ENCODE measurements at regions not wholly inside any gene's neighbourhood (a gene's known extent, or its start where the extent isn't known, plus 50 kb on each side); places are given as distances from the start of the nearest gene placed in this dataset.

DNA sequence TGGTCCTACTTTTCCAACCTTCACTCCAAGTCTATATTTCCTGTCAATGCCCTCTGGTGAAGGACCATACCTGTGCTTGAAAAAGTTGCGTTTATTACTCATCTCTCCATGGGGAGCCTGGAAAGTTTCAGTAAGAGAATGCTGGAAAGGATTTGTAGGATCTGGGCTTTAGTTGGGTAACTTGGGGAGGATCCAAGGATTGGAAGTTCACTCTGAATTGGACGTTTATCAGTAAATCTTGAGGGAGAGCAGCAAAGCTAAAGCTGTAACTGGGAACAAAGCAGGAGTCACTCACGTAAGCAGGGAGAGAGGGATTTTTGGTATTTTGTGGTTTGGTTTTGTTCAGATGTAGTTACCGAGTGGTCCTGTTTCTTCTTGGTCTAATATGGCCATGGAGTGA is 51.4 kb upstream of the NPVF start:
- ChIA-PET POLR2A (ENCODE audit: low non-redundant PET) (no interaction called here), CTCF (no interaction called here)
- no peak overlapping the region for H3K27ac ChIP-seq
- TF ChIP-seq, protein P1, sequence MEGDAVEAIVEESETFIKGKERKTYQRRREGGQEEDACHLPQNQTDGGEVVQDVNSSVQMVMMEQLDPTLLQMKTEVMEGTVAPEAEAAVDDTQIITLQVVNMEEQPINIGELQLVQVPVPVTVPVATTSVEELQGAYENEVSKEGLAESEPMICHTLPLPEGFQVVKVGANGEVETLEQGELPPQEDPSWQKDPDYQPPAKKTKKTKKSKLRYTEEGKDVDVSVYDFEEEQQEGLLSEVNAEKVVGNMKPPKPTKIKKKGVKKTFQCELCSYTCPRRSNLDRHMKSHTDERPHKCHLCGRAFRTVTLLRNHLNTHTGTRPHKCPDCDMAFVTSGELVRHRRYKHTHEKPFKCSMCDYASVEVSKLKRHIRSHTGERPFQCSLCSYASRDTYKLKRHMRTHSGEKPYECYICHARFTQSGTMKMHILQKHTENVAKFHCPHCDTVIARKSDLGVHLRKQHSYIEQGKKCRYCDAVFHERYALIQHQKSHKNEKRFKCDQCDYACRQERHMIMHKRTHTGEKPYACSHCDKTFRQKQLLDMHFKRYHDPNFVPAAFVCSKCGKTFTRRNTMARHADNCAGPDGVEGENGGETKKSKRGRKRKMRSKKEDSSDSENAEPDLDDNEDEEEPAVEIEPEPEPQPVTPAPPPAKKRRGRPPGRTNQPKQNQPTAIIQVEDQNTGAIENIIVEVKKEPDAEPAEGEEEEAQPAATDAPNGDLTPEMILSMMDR (conservative IDR thresholded peaks at IDR 0.05; ENCODE audit: low read depth): no peak
- DNase-seq (ENCODE audit: low spot score): no peak

DNA sequence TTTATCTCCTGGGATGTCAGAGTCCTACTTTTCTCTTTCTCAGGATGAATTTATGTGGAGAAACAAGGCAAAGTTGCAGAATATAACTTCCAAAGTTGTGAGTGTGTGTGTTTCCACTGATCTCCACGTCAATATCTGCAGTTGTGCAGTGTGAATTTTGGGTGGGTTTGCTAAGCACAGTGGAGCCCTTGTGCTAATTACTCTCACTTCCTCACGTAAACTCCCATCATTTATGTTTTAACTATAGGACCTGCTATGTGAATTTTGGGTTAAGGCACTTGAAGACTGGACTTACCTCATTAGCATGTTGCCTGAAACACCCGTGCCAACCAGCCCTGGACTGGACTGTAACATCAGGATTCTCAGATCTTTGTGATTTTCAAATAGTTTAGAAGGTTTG is 51.9 kb upstream of the NPVF start:
- TF ChIP-seq, protein P1 (conservative IDR thresholded peaks at IDR 0.05; ENCODE audit: low read depth): no peak
- DNase-seq (ENCODE audit: low spot score): no peak
- CTCF ChIA-PET: no interaction called here
- POLR2A ChIA-PET (ENCODE audit: low non-redundant PET): no interaction called here
- H3K27ac ChIP-seq: no peak overlapping the region

DNA sequence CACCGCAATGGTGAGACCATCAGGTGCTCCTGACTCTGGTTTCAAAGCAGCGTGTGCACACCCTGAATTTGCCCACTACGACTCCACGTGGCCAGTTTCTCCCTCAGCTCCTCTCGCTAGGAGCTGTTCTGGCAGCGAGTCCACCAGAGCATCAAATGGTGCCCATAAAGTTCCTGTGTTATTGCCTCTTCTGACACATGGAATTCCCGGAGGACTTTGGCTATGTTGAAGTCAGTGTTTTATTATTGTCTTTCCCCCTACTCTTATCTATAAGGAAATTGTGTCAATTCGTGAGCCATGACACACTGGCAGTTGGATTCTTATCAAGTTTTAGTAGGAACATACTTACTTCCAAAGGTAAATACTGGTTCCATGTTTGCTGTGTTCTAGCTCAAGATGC is 53.9 kb upstream of the NPVF start:
- TF ChIP-seq, protein P1 (conservative IDR thresholded peaks at IDR 0.05; ENCODE audit: low read depth): no peak
- POLR2A ChIA-PET (ENCODE audit: low non-redundant PET): no interaction called here
- no peak overlapping the region for H3K27ac ChIP-seq
- CTCF ChIA-PET: interaction anchor here (0.7 kb wide), 1 partner anchor 12 kb away, joined by 3 read pairs; no protein-coding TSS in a partner anchor
- DNase-seq (ENCODE audit: low spot score): no peak

GRCh38 chr7:25286756-25287155 is 58.5 kb upstream of the NPVF start:
- ChIA-PET CTCF (interaction anchor here (1.1 kb wide), 1 partner anchor 27 kb away, joined by 6 read pairs; no protein-coding TSS in a partner anchor), POLR2A (ENCODE audit: low non-redundant PET) (no interaction called here)
- no peak overlapping the region for H3K27ac ChIP-seq
- DNase-seq (ENCODE audit: low spot score): no peak
- TF ChIP-seq, protein P1 (conservative IDR thresholded peaks at IDR 0.05; ENCODE audit: low read depth): no peak

- no peak for DNase-seq (ENCODE audit: low spot score)
- TF ChIP-seq, protein P1 (conservative IDR thresholded peaks at IDR 0.05; ENCODE audit: low read depth): no peak
- ChIA-PET POLR2A (ENCODE audit: low non-redundant PET) (no interaction called here), CTCF (interaction anchor here (1.1 kb wide), 1 partner anchor 27 kb away, joined by 6 read pairs; no protein-coding TSS in a partner anchor)
- no peak overlapping the region for H3K27ac ChIP-seq
Measured at GRCh38 chr7:25287291-25287690, 59.0 kb upstream of the NPVF start.

DNA sequence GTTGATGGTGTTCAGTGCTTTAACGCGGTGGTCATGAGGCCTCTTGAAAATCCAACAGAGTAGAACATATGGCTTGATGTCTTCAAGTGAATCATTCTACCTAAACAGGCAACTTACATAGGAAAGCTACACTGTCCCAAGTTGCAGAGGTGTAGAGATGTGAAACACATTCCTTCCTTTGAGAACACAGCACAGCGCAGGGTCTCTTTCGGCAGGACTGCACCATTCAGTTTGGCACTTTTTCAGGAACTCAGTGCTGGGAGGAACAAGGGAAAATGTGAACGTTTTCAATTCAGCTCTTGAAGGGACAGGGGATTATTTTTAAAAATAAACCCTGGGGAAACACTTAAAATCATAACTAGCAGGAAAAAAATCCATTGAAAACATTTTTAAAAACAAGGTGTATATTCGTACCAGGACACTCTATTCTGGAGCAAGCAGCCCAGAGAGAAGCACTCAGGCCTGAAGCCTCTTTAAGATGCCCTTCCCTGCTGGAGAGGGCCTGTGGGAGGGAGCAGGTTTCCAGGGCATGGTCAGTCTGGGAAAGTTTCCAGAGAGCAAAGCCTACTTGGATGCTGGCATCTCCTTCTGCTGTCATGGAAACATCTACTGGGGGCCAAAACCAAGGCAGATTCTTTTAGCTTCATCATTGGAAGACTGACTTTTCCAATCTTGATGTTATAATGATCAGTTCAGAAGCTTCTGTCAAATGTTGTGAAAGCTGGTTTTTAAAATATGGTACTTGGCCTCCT is 60.4 kb upstream of the NPVF start:
- CTCF ChIA-PET: interaction anchor here (0.6 kb wide), 1 partner anchor 91 kb away, joined by 3 read pairs; no protein-coding TSS in a partner anchor
- DNase-seq (ENCODE audit: low spot score): no peak

More for the DNA sequence above, 60.4 kb upstream of the NPVF start:
- TF ChIP-seq, protein P1 (conservative IDR thresholded peaks at IDR 0.05; ENCODE audit: low read depth): no peak
- POLR2A ChIA-PET (ENCODE audit: low non-redundant PET): no interaction called here
- no peak overlapping the region for H3K27ac ChIP-seq

Measured in RWPE1 (cell line).